Prostate gland (tissue), 2 donors: ENCODE measurements at regions not wholly inside any gene's neighbourhood (a gene's known extent, or its start where the extent isn't known, plus 50 kb on each side); places are given as distances from the start of the nearest gene placed in this dataset.

ENCODE experiments used
- DNase-seq: peaks from one replicate; pipeline ENCODE4 v3.0.0-alpha.2; 2019; ENCODE audit warnings: low spot score
- H3K27ac ChIP-seq, 2 donors: fragments of 200-600 bp; sonication (generic); 2 replicates each; pipeline ENCODE4 v1.5.1; 2017 to 2019
- H3K27me3 ChIP-seq: fragments of 200-600 bp; sonication (generic); replicated peaks from 2 replicates; pipeline ENCODE4 v1.5.1; 2019; ENCODE audit not compliant: insufficient read depth
- H3K36me3 ChIP-seq, 2 donors: fragments of 200-600 bp; sonication (generic); 1 replicate in 1 of 2; 2 replicates in 1 of 2; pipeline versions ENCODE4 v1.5.1 to v1.8.1; 2017 to 2019
- H3K4me1 ChIP-seq: fragments of 200-600 bp; sonication (generic); replicated peaks from 2 replicates; pipeline ENCODE4 v1.5.1; 2019
- H3K4me3 ChIP-seq, 2 donors: fragments of 200-600 bp; sonication (generic); 2 replicates each; pipeline ENCODE4 v1.5.1; 2017 to 2019
- H3K9me3 ChIP-seq: fragments of 200-600 bp; sonication (generic); 2 replicates; pipeline ENCODE4 v1.5.1; 2017
- POLR2A ChIP-seq: fragments of 450-650 bp; IDR thresholded peaks from one replicate; pipeline ENCODE4 v1.6.1; 2016; ENCODE audit warnings: antibody characterized with exemption, mild to moderate bottlenecking
- POLR2AphosphoS5 ChIP-seq: sonication (generic); formaldehyde crosslinking; IDR thresholded peaks from one replicate; pipeline ENCODE4 v1.6.1; 2017; ENCODE audit warnings: antibody characterized with exemption
- WGBS: methylation state at CpG from one replicate; pipeline ENCODE4 v1.1.5; 2018; 5-methylcytosine and 5-hydroxymethylcytosine counted together
- intact Hi-C: fragments of 100-400 bp; cut with DNase I; formaldehyde crosslinking; loops from one replicate; pipeline ENCODE4 v1.14.2; 2022
- TF ChIP-seq, protein P1 (sequence below), 4 experiments: fragments of 200-600 bp in 2 of 4; fragments of 450-650 bp in 2 of 4; sonication (generic) in 2 of 4; IDR thresholded peaks; 1 replicate in 3 of 4; 2 replicates in 1 of 4; pipeline ENCODE4 v1.5.1; 2016 to 2019; ENCODE audit warnings: antibody characterized with exemption in 4 of 4, mild to moderate bottlenecking in 2 of 4, moderate library complexity in 2 of 4

GRCh38 chr4:58809948-58810347 lies 1699.8 kb upstream of the IGFBP7 start:
- Histone ChIP-seq H3K4me1 (no peaks in the 10 kb centered on the region), H3K27me3 (no peaks in the 10 kb centered on the region), H3K4me3 (no peak overlapping the region), H3K36me3 (no peaks in the 10 kb centered on the region), H3K27ac (no peak overlapping the region), H3K9me3 (no peaks in the 10 kb centered on the region)
- intact Hi-C loops = no loop called here
- 40% methylated on average over 2 of the region's 2 CpGs for WGBS
- DNase-seq = no peak
- TF ChIP-seq POLR2AphosphoS5 = no peak
- TF ChIP-seq, protein P1, sequence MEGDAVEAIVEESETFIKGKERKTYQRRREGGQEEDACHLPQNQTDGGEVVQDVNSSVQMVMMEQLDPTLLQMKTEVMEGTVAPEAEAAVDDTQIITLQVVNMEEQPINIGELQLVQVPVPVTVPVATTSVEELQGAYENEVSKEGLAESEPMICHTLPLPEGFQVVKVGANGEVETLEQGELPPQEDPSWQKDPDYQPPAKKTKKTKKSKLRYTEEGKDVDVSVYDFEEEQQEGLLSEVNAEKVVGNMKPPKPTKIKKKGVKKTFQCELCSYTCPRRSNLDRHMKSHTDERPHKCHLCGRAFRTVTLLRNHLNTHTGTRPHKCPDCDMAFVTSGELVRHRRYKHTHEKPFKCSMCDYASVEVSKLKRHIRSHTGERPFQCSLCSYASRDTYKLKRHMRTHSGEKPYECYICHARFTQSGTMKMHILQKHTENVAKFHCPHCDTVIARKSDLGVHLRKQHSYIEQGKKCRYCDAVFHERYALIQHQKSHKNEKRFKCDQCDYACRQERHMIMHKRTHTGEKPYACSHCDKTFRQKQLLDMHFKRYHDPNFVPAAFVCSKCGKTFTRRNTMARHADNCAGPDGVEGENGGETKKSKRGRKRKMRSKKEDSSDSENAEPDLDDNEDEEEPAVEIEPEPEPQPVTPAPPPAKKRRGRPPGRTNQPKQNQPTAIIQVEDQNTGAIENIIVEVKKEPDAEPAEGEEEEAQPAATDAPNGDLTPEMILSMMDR (IDR thresholded peaks at IDR 0.05) = no peak
- TF ChIP-seq POLR2A = no peak

DNA sequence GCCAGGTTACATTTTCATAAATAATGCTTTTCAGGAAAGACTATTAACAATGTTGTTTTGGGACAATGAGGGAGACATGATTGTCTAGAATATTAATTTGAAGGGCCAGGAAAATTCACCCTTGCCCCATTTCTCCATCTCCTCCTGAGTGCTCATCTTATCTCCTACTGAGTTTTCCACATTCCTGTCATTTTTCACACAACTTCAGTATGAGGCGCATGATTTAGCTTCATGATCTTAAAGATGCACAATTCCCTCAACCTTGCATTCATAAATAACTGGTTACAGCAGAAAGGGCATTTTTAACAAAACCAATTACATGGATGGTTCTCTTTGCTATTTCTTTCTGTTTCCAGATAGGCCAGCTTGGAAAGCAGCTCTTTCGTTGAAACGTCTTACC lies 1699.2 kb upstream of the IGFBP7 start:
- H3K27ac ChIP-seq = no peak overlapping the region
- TF ChIP-seq, protein P1 (IDR thresholded peaks at IDR 0.05) = no peak
- no peak for TF ChIP-seq POLR2A
- no peak for TF ChIP-seq POLR2AphosphoS5
- H3K36me3 ChIP-seq = no peaks in the 10 kb centered on the region
- 74% methylated on average over 3 of the region's 3 CpGs for WGBS
- no peaks in the 10 kb centered on the region for H3K9me3 ChIP-seq
- no peak for DNase-seq
- H3K27me3 ChIP-seq = no peaks in the 10 kb centered on the region
- no peak overlapping the region for H3K4me3 ChIP-seq
- no peaks in the 10 kb centered on the region for H3K4me1 ChIP-seq
- intact Hi-C loops = no loop called here

- Histone ChIP-seq H3K4me1 (no peaks in the 10 kb centered on the region), H3K27ac (no peak overlapping the region), H3K4me3 (no peak overlapping the region), H3K9me3 (no peaks in the 10 kb centered on the region), H3K36me3 (no peaks in the 10 kb centered on the region), H3K27me3 (no peaks in the 10 kb centered on the region)
- DNase-seq = no peak
- TF ChIP-seq POLR2AphosphoS5 (no peak), POLR2A (no peak)
- TF ChIP-seq, protein P1 (IDR thresholded peaks at IDR 0.05) = no peak
- intact Hi-C loops = no loop called here
- WGBS = 66% methylated on average over 2 of the region's 2 CpGs
Observed at GRCh38 chr4:58808817-58809216, 1698.6 kb upstream of the IGFBP7 start.

DNA sequence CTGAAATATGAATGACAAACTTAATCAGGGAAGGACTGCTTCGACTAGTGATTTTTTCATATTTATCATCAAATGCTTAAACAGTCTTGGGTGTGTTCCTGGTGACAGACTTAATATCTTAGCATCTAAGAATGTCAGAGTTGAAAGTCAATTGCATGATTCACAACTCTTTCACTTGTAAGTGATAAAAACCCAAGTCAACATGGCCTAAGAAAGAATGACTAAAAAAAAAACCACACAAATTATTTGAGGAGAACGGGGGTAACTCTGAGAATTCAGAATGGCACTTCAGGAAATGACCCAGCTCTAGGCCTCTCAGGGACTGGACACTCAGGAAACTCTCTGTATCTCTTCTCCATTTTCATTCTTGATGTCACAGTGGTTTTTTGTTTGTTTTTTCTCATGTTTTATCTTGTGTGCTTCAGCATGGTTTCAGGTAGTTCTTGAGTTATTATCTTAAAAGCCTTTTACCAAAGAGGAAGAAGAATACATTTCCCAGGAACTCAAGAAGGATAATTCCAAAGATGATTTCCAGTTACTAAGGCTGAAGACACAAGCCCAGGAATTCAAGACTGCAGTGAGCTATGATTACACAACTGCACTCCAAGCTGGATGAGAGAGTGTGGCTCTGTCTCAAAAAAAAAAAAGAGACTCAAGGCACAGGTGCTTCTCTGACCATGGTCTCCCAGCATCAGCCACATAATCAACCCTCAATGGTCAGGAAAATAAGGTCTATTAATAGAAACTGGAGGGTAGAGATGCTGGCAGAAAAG lies 1697.8 kb upstream of the IGFBP7 start:
- intact Hi-C loops = no loop called here
- 54% methylated on average over 2 of the region's 2 CpGs for WGBS

More for the DNA sequence above, 1697.8 kb upstream of the IGFBP7 start:
- no peak for TF ChIP-seq POLR2AphosphoS5
- no peak for TF ChIP-seq POLR2A
- TF ChIP-seq, protein P1 (IDR thresholded peaks at IDR 0.05) = no peak
- Histone ChIP-seq H3K4me3 (no peak overlapping the region), H3K36me3 (no peaks in the 10 kb centered on the region), H3K9me3 (no peaks in the 10 kb centered on the region), H3K4me1 (no peaks in the 10 kb centered on the region), H3K27ac (no peak overlapping the region), H3K27me3 (no peaks in the 10 kb centered on the region)
- no peak for DNase-seq
